Activated B cell treated with CpG ODN at 0.5 μM for 24 hours (primary cell): ENCODE measurements at regions not wholly inside any gene's neighbourhood (a gene's known extent, or its start where the extent isn't known, plus 50 kb on each side); places are given as distances from the start of the nearest gene placed in this dataset.
A peak's percentile ranks its signal among the peaks of the same experiment; 100 is the strongest.
"Not testable (repeated sequence)": the region's sequence is repeated elsewhere in the genome, so short reads cannot be mapped to it uniquely, and the experiment has no call there.

Experiments
- ATAC-seq: fragments of 200-7000 bp; cut with Tn5 transposase; one replicate; pipeline ENCODE4 v1.10.0; 2021; ENCODE audit warnings: low read depth, mild to moderate bottlenecking, moderate library complexity
- CTCF ChIA-PET: fragments of 350-600 bp; sonication (Branson Sonifier 250); formaldehyde crosslinking; loops from one replicate; lab custom pipeline; 2021; ENCODE audit warnings: antibody characterized with exemption; lab: Charles Lee
- POLR2A ChIA-PET: fragments of 350-600 bp; sonication (Branson Sonifier 250); formaldehyde crosslinking; loops from one replicate; lab custom pipeline; 2021; ENCODE audit warnings: antibody characterized with exemption; lab: Charles Lee
- DNase-seq: peaks from one replicate; pipeline ENCODE4 v3.0.0; 2022
- H3K27ac Mint-ChIP-seq: one replicate; pipeline ENCODE4 v1.8.0; 2020; ENCODE audit warnings: mixed read lengths
- H3K27me3 Mint-ChIP-seq: one replicate; pipeline ENCODE4 v1.8.0; 2021; ENCODE audit warnings: mixed read lengths
- H3K36me3 Mint-ChIP-seq: one replicate; pipeline ENCODE4 v1.8.0; 2021; ENCODE audit warnings: low read depth, mixed read lengths
- H3K4me1 Mint-ChIP-seq: one replicate; pipeline ENCODE4 v1.8.0; 2021; ENCODE audit warnings: mixed read lengths
- H3K4me3 Mint-ChIP-seq: one replicate; pipeline ENCODE4 v1.8.0; 2020; ENCODE audit warnings: mild to moderate bottlenecking, mixed read lengths
- H3K9me3 Mint-ChIP-seq: one replicate; pipeline ENCODE4 v1.8.0; 2020; ENCODE audit warnings: mixed read lengths
- intact Hi-C: fragments of 100-400 bp; cut with micrococcal nuclease; formaldehyde crosslinking; loops from one replicate; pipeline ENCODE4 v1.15.1; 2024
- TF ChIP-seq, protein P1 (sequence below): fragments of 200-600 bp; IDR thresholded peaks from one replicate; pipeline ENCODE4 v1.8.0; 2022; ENCODE audit warnings: antibody characterized with exemption, mild to moderate bottlenecking

DNA sequence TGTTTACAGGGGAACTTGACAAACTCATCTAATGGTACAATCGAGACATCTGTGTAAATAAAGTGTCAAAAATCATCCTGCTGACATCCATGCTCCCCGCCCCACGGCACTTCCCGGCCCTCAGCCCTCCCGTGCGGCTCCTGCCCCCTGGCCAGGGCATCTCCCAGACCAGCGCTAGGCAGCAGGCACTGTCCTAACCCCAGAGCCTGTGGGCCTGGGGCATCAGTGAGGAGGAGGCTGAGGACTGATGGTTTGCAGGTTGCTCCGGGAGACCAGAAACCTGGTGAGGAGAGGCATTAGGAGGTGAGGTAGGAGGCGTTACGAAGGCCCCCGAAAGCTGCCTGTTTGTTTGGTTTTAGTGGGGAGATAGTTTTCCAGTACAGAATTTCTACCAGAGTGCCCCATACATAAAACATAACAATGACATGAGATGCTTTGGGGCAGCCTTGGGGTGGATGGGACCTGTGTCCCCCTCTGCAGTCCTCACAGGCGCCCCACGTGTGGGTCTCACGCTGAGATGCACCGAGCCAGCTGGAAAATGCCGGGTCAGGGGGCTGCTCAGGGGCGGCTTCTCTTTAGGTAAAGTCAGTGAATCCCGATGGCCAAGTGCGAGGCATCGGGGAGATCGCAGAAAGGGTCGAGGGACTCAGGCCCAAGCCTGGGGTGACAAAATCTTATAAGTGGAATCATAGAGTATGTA, 114.2 kb downstream of the RTP5 start:
- DNase-seq (no peak), ATAC-seq (no peak)
- Mint-ChIP-seq H3K27me3 (no peaks in the 10 kb centered on the region), H3K4me3 (no peak overlapping the region), H3K27ac (peak overlapping the region; percentile 0), H3K36me3 (peaks cover under 1% of the 10 kb centered on the region), H3K9me3 (no peaks in the 10 kb centered on the region), H3K4me1 (peaks cover 50% of the 10 kb centered on the region)
- ChIA-PET CTCF (no interaction called here), POLR2A (no interaction called here)
- TF ChIP-seq, protein P1, sequence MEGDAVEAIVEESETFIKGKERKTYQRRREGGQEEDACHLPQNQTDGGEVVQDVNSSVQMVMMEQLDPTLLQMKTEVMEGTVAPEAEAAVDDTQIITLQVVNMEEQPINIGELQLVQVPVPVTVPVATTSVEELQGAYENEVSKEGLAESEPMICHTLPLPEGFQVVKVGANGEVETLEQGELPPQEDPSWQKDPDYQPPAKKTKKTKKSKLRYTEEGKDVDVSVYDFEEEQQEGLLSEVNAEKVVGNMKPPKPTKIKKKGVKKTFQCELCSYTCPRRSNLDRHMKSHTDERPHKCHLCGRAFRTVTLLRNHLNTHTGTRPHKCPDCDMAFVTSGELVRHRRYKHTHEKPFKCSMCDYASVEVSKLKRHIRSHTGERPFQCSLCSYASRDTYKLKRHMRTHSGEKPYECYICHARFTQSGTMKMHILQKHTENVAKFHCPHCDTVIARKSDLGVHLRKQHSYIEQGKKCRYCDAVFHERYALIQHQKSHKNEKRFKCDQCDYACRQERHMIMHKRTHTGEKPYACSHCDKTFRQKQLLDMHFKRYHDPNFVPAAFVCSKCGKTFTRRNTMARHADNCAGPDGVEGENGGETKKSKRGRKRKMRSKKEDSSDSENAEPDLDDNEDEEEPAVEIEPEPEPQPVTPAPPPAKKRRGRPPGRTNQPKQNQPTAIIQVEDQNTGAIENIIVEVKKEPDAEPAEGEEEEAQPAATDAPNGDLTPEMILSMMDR: no peak
- intact Hi-C loops: no loop called here

DNA sequence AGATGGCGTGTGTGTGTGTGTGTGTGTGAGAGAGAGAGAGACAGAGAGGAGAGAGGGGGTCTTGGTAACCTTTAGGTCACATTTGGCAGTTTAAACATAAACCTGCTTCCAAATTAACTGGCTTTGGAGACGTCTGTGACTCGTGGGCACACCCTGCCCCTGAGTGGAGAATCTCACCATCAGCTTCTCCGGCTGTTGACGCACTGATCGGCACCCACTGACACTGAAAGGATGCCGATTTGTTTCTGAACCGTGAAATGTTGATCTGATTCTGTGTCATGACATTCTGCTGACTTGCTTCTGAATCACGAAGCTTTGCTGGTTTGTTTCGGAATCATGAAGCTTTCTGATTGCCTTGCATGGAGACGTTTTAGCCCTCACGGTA, 114.7 kb downstream of the RTP5 start:
- ChIA-PET CTCF (interaction anchor here (1.3 kb wide), 1 partner anchor 34 kb away, joined by 3 read pairs; no protein-coding TSS in a partner anchor), POLR2A (no interaction called here)
- no peak for ATAC-seq
- no peak overlapping the region for H3K4me3 Mint-ChIP-seq
- H3K27me3 Mint-ChIP-seq: no peaks in the 10 kb centered on the region
- DNase-seq: no peak
- intact Hi-C loops: no loop called here
- peak overlapping the region; percentile 91 for H3K27ac Mint-ChIP-seq
- H3K9me3 Mint-ChIP-seq: no peaks in the 10 kb centered on the region
- no peaks in the 10 kb centered on the region for H3K36me3 Mint-ChIP-seq
- TF ChIP-seq, protein P1: no peak
- peaks cover 53% of the 10 kb centered on the region for H3K4me1 Mint-ChIP-seq

DNA sequence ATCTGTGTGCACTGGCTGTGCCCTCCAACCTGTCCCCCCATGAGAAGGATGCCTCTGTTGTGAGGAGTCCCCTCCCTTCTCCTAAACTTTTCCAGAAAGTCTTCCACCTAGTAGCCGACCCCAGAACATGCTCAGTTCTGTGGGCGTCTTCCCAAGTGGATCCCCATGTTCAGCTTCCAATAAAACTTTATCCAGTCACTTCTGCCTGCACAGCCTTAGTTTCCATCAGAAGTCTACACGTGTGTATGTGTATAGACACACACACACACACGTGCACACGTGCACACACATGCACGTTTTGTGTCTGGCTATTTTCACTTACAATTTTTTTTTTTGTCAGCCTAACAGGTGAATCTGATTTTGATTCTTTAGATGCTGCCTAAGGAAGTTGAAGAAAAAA, 115.1 kb downstream of the RTP5 start:
- Mint-ChIP-seq H3K4me3 (peak overlapping the region; percentile 62), H3K9me3 (no peaks in the 10 kb centered on the region), H3K36me3 (no peaks in the 10 kb centered on the region), H3K27ac (peak overlapping the region; percentile 91), H3K27me3 (no peaks in the 10 kb centered on the region), H3K4me1 (peaks cover 57% of the 10 kb centered on the region)
- TF ChIP-seq, protein P1: no peak
- ChIA-PET POLR2A (interaction anchor here (0.9 kb wide), 1 partner anchor 19 kb away, joined by 4 read pairs; no protein-coding TSS in a partner anchor), CTCF (interaction anchor here (1.3 kb wide), 1 partner anchor 34 kb away, joined by 3 read pairs; no protein-coding TSS in a partner anchor)
- no peak for ATAC-seq
- DNase-seq: no peak
- intact Hi-C loops: no loop called here

- H3K36me3 Mint-ChIP-seq, DNase-seq, H3K9me3 Mint-ChIP-seq, H3K27me3 Mint-ChIP-seq, intact Hi-C loops: not testable (repeated sequence)
- POLR2A ChIA-PET: interaction anchor here (0.9 kb wide), 1 partner anchor 20 kb away, joined by 4 read pairs; no protein-coding TSS in a partner anchor
- Mint-ChIP-seq H3K27ac (peak overlapping the region; percentile 91), H3K4me1 (peaks cover 56% of the 10 kb centered on the region), H3K4me3 (peak overlapping the region; percentile 62)
- ATAC-seq: peak; percentile 84
- CTCF ChIA-PET: interaction anchor here (1.3 kb wide), 1 partner anchor 35 kb away, joined by 3 read pairs; no protein-coding TSS in a partner anchor
These were observed 115.8 kb downstream of the RTP5 start for GRCh38 chr2:241985161-241985985.

GRCh38 chr2:241985986-241986329, 116.4 kb downstream of the RTP5 start:
- ChIA-PET CTCF (no interaction called here), POLR2A (no interaction called here)
- Mint-ChIP-seq H3K9me3 (no peaks in the 10 kb centered on the region), H3K27me3 (no peaks in the 10 kb centered on the region), H3K36me3 (no peaks in the 10 kb centered on the region), H3K4me3 (no peak overlapping the region), H3K27ac (peak overlapping the region; percentile 59), H3K4me1 (peaks cover 56% of the 10 kb centered on the region)
- ATAC-seq (no peak), DNase-seq (no peak)
- intact Hi-C loops: no loop called here
- TF ChIP-seq, protein P1: no peak
